Activated T-cell treated with anti-CD3 and anti-CD28 coated beads for 4 hours (primary cell): ENCODE measurements at regions not wholly inside any gene's neighbourhood (a gene's known extent, or its start where the extent isn't known, plus 50 kb on each side); places are given as distances from the start of the nearest gene placed in this dataset.
"Not testable (repeated sequence)": the region's sequence is repeated elsewhere in the genome, so short reads cannot be mapped to it uniquely, and the experiment has no call there.

ENCODE experiments used
- DNase-seq: peaks from one replicate; pipeline ENCODE4 v3.0.0-alpha.2; 2020

- DNase-seq, result not testable (repeated sequence)
These were observed 873.0 kb upstream of the KLHL1 start for GRCh38 chr13:70981219-70981618.

DNA sequence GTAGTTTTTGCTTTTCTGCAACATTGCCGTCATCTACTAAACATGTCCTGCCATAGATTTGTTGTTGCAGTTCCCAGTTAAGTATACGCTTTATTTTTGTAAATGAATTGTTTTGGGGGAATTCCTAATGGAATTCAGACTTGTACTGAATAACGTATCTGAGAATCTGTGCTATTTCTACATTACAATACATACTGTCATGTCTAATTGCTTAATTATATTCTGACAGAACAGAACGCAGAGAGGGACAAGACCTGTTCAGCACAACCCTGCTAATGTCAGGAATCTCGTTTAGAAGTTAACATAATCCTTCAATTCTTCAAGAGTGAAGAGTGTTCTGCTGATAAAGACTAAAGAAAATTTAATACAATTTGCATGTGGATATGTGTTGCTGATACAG, 861.1 kb upstream of the KLHL1 start:
- no peak for DNase-seq

GRCh38 chr13:70967564-70967963, 859.3 kb upstream of the KLHL1 start:
- DNase-seq, result no peak

GRCh38 chr13:70964874-70965273, 856.6 kb upstream of the KLHL1 start:
- no peak for DNase-seq

DNA sequence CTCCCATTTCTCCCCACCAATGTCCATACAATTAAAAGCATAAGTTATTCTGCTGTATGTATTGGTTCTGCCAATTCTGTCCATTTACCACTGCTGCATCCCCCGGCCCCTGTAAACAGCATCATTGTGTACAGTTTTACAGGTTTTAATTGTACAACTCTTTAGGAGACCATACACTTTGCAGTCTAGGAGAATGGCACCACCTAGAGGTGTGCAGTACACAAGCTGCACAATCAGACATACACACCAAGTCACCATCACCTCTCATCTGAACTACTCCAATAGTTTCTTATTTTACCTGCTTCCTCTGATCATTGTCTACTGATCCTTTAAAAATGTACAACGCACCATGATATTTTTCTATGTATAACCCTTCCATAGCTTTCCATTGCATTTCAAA, 855.9 kb upstream of the KLHL1 start:
- DNase-seq, result no peak

GRCh38 chr13:70960841-70961443, 852.7 kb upstream of the KLHL1 start:
- DNase-seq, result no peak

GRCh38 chr13:70959035-70959775, 851.0 kb upstream of the KLHL1 start:
- no peak for DNase-seq

DNA sequence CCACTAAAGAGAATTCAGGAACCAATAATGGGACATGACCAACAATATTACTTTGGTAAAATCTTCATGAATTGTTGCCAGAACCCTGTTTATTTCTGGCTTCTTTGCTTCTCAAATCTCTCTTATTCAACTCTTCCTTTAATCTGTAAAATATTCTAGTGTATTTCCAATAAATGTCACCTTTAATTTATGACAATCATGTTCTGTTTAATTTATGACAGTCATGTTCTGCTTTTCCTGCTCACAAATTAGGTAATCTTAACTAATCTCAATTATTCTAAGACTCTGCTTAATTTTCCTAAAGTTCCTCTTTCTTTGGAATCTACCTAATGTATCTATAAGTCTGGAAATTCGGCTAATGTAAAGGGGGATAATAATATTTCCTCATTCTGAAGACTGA, 847.6 kb upstream of the KLHL1 start:
- no peak for DNase-seq

- DNase-seq, result no peak
These were observed 842.4 kb upstream of the KLHL1 start for GRCh38 chr13:70950664-70951063.

DNA sequence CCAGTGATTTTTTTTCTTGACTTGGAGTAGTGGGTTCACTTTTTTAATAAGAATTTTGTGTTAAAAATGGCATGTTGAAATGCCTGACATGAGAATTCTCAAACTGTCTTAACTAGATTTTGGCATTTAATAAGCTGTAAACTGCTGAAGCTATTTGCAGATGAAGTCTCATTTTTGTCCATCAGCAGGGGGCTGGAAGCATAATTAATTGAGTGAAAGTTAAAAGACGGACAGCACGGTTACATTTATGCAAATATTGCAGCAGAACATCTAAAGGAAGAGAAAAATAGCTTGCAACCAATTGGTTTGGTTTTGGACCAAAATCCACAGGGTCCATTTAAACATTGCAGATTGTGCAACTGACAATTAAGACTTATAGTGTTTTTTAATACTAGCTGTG, 837.3 kb upstream of the KLHL1 start:
- no peak for DNase-seq

- DNase-seq, result no peak
These were observed 833.2 kb upstream of the KLHL1 start for GRCh38 chr13:70941454-70941853.

GRCh38 chr13:70938462-70938861, 830.2 kb upstream of the KLHL1 start:
- DNase-seq, result no peak

- DNase-seq, result no peak
These were observed 824.3 kb upstream of the KLHL1 start for GRCh38 chr13:70932511-70932910.

DNA sequence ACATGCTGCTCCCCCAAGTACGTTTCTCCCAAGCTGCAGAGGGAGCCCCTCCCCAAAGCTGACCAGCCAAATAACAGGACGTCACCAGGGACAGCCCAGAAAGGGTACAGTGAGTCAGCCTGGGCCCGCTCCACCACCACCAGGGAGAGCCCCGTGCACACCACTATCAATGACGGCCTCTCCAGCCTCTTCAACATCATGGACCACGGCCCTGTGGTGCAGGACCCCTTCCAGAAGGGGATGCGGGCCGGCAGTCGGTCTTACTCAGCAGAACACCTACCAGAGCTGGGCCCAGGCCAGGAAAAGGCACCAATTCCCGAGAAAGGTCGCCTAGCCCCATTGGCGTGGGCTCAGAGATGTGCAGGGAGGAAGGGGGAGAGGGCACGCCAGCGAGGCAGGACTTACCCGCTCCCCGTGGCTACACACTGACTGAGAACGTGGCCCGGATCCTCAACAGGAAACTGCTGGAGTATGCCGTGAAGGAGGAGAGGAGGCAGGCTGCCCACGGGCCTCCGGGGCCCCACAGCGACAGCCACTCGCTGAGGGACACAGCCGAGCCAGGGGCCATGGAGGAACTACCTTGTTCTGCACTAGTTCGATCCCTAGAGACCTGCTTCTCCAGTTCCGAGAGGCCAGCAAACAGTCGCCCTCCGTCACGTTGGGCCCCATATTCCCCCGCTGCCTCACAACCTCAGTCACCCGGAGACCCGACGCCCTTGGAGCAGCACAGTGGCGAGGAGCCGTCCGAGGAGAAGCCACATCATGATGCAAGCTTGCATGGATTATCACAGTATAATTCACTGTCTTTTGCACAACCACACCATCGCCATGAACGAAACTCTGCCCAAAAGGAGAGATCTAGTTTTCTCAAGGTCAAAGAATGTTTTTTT, 815.9 kb upstream of the KLHL1 start:
- DNase-seq, result no peak

DNA sequence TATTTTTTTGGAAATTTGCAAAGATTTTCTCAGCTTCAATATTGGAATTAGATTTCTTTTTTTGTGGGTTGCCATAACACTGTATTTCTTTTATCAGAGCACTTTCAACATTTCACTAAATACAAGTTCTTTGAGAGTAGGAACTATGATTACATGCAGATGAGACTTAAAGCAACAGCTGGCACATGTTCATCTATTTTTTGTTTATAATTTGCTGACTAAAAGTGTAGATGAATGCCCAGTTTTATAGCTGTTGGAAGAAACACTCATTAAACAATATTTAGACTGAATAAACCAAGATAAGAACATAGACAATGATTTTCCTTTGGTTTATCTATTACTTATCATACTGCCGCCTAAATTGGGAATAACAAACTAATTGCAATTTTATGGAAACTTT, 803.0 kb upstream of the KLHL1 start:
- DNase-seq, result no peak

DNA sequence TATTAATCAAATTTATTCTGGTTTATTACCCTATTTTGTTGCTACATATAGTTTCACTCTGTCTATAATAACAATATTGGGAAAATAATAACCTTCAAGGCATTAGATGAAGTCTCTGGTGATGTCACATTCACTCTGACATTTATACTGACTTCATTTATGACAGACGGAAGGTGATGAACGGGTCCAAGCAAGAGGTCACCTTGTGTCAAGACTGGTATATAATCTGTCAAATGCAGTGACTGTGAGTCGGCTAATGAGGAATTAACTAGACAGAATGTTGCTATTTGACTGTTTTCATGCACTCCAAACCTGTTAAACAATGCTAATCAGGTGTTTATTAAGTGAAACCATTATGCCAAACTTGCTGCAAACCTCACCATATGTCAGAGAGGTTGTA, 800.5 kb upstream of the KLHL1 start:
- DNase-seq, result no peak

DNA sequence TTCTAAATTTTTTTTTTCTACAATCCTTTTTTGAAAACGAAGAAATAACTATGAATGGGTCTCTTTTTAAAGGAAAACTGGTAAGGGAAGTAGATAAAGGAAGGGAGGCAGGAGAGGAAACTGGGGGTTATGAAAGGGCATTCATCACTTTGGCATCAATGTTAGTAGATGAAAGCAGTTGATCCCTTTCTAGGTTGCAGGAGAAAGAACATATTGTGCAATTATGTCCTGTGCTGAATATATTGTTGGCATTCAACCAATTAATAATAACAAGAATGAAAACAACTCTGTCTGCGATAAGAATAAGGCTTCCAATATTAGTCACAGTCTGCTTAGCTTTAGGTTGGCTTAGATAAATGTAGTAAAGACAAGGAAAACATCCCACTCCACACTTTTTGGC, 796.8 kb upstream of the KLHL1 start:
- no peak for DNase-seq

DNA sequence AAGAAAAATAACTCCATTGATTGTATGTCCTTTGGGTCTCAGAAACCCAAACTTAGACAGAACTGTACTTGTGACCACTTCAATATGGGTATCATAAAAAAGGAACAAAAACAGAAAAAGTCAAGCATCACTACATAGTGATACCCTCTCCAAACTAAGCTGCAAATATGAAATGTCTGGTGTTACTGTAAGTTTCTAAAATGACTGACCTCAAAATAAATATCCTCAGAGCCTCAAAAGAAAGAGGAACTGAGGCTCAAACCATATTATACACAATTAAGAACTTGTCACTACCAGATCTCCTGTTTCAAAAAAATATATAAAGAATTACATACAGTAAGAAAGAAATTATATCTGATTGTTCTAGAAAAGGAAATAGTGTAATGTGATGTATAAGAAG, 787.9 kb upstream of the KLHL1 start:
- no peak for DNase-seq

DNA sequence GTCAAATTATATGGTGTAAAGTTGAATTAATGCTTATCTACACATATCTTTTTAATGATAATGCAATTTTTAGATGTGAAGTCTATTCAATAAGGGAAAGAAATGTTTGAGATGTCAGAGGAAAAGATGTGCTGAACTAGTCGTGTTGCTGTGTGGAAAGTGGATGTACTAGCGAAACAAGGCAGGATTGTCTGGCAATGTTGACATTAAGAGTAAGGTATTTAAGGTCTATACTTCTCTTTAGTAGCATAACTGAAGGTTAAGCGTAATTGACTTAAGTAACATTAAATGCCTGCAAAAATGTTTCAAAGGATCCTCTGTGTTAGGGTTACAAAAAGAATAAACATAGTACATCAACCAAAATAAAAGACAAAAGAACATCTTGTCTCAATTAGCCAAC, 787.3 kb upstream of the KLHL1 start:
- no peak for DNase-seq

DNA sequence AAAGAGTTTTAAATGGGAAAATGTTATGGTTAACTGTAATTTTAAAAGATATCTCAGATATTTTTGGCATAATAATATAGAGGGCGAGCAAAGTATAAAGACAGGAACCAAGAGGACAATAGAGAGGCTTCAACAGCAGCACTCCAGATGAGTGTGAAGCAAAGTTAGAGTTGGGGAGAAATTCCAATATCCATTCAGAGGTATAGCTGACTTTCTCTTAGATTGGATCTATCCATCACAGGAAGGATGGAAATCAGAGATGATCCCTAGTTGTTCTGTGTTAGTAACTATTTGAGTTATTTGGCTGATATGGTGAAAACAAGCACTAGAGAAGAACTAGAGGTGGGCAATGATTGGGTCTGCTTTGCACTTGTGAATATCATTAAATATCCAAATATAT, 786.0 kb upstream of the KLHL1 start:
- DNase-seq, result no peak

- DNase-seq, result no peak
These were observed 785.6 kb upstream of the KLHL1 start for GRCh38 chr13:70893832-70894231.

DNA sequence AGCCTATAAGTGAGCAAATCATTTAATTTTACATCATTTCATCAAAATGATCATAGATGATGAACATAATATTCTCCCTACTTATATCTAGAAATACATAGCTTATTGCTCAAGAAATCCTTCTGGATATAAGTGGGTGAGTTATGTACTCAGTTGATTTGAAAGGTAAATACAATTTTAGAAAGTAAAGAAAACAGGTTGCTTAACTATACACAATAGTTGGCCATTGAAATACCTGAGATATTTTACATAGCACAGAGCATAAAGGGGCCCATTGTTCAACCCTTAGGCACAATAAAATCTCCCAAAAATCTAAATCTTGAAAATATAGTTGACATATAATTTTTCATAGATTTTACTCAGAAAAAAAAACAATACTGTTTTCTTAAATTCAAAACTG, 782.0 kb upstream of the KLHL1 start:
- no peak for DNase-seq

- DNase-seq, result no peak
These were observed 780.9 kb upstream of the KLHL1 start for GRCh38 chr13:70889163-70889562.

DNA sequence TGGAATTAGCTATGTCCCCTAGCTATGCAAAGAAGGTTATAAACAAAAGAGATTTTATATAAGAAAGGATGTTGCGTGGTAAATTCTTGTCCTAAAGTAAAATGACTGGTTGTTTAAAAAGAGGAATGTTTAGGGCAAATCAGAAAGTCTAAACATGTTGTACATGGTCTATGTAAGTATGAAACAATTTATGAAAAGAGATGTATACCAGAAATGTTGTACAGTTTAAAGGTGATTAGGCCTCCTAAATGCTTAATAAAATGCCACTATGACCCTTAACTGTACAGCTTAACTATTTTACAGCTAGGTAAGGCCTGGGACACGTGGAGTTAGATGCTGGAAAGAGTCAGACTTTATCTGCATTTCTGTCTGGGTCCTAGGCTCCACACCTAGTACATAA, 775.9 kb upstream of the KLHL1 start:
- no peak for DNase-seq
